Omental fat pad (tissue), 3 donors: ENCODE measurements at regions not wholly inside any gene's neighbourhood (a gene's known extent, or its start where the extent isn't known, plus 50 kb on each side); places are given as distances from the start of the nearest gene placed in this dataset.

Source experiments
- ATAC-seq: fragments of 150-250 bp; one replicate; pipeline ENCODE4 v1.9.1; 2016; ENCODE audit warnings: mild to moderate bottlenecking, moderate library complexity; ENCODE audit not compliant: low FRiP score
- DNase-seq: peaks from one replicate; pipeline ENCODE4 v3.0.0-alpha.2; 2019; ENCODE audit warnings: low spot score
- TF ChIP-seq, protein P1 (sequence below), 3 donors: fragments of 450-650 bp; IDR thresholded peaks; one replicate each; pipeline ENCODE4 v1.5.1; 2016 to 2017; ENCODE audit warnings: antibody characterized with exemption in 3 of 3, mild to moderate bottlenecking in 3 of 3, moderate library complexity in 2 of 3

- no peak for DNase-seq
- ATAC-seq = no peak
Measured at GRCh38 chr13:73336773-73337172, 278.0 kb downstream of the KLF5 start.

GRCh38 chr13:73335944-73336343 is 277.1 kb downstream of the KLF5 start:
- TF ChIP-seq, protein P1, sequence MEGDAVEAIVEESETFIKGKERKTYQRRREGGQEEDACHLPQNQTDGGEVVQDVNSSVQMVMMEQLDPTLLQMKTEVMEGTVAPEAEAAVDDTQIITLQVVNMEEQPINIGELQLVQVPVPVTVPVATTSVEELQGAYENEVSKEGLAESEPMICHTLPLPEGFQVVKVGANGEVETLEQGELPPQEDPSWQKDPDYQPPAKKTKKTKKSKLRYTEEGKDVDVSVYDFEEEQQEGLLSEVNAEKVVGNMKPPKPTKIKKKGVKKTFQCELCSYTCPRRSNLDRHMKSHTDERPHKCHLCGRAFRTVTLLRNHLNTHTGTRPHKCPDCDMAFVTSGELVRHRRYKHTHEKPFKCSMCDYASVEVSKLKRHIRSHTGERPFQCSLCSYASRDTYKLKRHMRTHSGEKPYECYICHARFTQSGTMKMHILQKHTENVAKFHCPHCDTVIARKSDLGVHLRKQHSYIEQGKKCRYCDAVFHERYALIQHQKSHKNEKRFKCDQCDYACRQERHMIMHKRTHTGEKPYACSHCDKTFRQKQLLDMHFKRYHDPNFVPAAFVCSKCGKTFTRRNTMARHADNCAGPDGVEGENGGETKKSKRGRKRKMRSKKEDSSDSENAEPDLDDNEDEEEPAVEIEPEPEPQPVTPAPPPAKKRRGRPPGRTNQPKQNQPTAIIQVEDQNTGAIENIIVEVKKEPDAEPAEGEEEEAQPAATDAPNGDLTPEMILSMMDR (IDR thresholded peaks at IDR 0.05) = no peak
- ATAC-seq = no peak
- DNase-seq = no peak

More at GRCh38 chr13:73336773-73337172, 278.0 kb downstream of the KLF5 start:
- TF ChIP-seq, protein P1 (IDR thresholded peaks at IDR 0.05) = no peak

DNA sequence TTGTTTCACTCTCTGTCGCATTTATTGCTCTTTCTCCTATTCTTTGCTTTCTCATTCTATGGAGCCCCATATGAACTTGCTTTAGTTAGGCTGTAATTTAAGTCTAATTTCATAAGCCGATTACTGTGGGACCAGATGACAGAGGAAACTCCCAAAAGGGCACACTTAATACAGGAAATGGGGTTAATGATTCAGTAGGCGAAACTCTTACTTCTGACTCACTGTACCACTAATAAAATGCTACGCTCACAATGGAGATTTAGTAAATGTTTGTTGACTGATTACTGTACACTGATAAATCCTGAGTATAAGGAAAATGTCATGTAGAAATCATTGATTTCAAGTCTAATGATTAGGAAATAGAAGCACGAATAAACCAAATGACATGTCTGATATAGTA is 276.4 kb downstream of the KLF5 start:
- TF ChIP-seq, protein P1 (IDR thresholded peaks at IDR 0.05) = no peak
- ATAC-seq (no peak), DNase-seq (no peak)

DNA sequence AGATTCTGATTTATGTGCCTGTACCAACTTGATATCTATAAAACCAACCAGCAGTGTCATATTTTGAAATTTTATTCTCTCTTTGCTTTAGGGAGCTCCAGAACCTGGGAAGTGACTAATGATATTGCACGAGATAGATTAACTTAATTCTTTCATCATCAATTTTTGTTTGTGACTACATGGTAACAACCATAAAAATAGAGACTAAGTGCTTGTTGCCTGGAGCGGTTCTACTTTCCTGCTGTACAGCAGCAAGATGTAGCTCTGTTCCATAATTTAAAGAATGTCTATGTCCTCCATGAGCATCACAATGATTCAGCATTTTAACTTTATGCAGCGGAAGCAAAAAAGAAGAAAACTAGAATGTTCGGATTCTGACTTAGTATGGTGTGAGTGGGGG is 275.6 kb downstream of the KLF5 start:
- TF ChIP-seq, protein P1 (IDR thresholded peaks at IDR 0.05) = no peak
- DNase-seq (no peak), ATAC-seq (no peak)

DNA sequence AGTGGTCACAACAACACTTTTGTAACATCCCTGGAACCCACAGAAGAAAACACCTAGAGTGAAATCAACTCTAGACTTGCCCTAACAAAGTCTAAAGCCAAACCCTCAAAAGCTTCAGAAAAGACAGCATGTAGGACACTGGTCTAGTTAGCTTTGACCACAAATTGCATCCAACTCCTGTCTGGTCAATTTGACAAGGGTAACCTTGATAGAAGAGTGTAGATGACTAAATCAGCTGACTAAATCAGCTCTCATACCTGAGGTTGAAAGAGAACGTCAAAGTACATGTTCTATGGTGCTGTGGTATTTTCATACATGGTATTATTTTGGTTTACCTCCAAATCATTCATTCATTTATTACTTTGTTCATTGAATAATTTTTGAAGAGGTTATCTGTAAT is 272.8 kb downstream of the KLF5 start:
- TF ChIP-seq, protein P1 (IDR thresholded peaks at IDR 0.05) = no peak
- no peak for DNase-seq
- ATAC-seq = no peak

- DNase-seq (no peak), ATAC-seq (no peak)
- TF ChIP-seq, protein P1 (IDR thresholded peaks at IDR 0.05) = no peak
Measured at GRCh38 chr13:73329355-73329754, 270.6 kb downstream of the KLF5 start.

- DNase-seq (no peak), ATAC-seq (no peak)
- TF ChIP-seq, protein P1 (IDR thresholded peaks at IDR 0.05) = no peak
Measured at GRCh38 chr13:73327579-73327978, 268.8 kb downstream of the KLF5 start.
